Hematopoietic multipotent progenitor cell treated with erythropoietin and hydrocortisone succinate and interleukin-3 and kit ligand, for 15 days (in vitro differentiated cells): ENCODE measurements at regions not wholly inside any gene's neighbourhood (a gene's known extent, or its start where the extent isn't known, plus 50 kb on each side); places are given as distances from the start of the nearest gene placed in this dataset.
"Not testable (repeated sequence)": the region's sequence is repeated elsewhere in the genome, so short reads cannot be mapped to it uniquely, and the experiment has no call there.

Experiments used
- DNase-seq: peaks from one replicate; pipeline ENCODE4 v3.0.0-alpha.2; 2015; ENCODE audit warnings: low spot score

- not testable (repeated sequence) for DNase-seq
These were observed 125.3 kb downstream of the GOLGA6L4 start for GRCh38 chr15:84360902-84361301.

- not testable (repeated sequence) for DNase-seq
These were observed 148.8 kb downstream of the GOLGA6L4 start for GRCh38 chr15:84384421-84384820.

GRCh38 chr15:84387086-84387485 lies 151.5 kb downstream of the GOLGA6L4 start:
- DNase-seq, result no peak

GRCh38 chr15:84388201-84388600 lies 152.6 kb downstream of the GOLGA6L4 start:
- DNase-seq, result not testable (repeated sequence)

GRCh38 chr15:84388638-84389037 lies 153.1 kb downstream of the GOLGA6L4 start:
- DNase-seq, result not testable (repeated sequence)

GRCh38 chr15:84390324-84390723 lies 154.8 kb downstream of the GOLGA6L4 start:
- DNase-seq, result not testable (repeated sequence)

GRCh38 chr15:84391191-84391590 lies 155.6 kb downstream of the GOLGA6L4 start:
- DNase-seq, result no peak

GRCh38 chr15:84392020-84392419 lies 156.4 kb downstream of the GOLGA6L4 start:
- not testable (repeated sequence) for DNase-seq

GRCh38 chr15:84393386-84393936 lies 157.9 kb downstream of the GOLGA6L4 start:
- DNase-seq, result not testable (repeated sequence)

- DNase-seq, result not testable (repeated sequence)
These were observed 158.4 kb downstream of the GOLGA6L4 start for GRCh38 chr15:84393966-84394365.

GRCh38 chr15:84395384-84395783 lies 159.8 kb downstream of the GOLGA6L4 start:
- DNase-seq, result not testable (repeated sequence)

GRCh38 chr15:84395881-84396280 lies 160.3 kb downstream of the GOLGA6L4 start:
- not testable (repeated sequence) for DNase-seq

GRCh38 chr15:84397066-84397465 lies 161.5 kb downstream of the GOLGA6L4 start:
- DNase-seq, result not testable (repeated sequence)

GRCh38 chr15:84398087-84398486 lies 162.5 kb downstream of the GOLGA6L4 start:
- not testable (repeated sequence) for DNase-seq

GRCh38 chr15:84398763-84399701 lies 163.5 kb downstream of the GOLGA6L4 start:
- DNase-seq, result no peak

- no peak for DNase-seq
These were observed 164.6 kb downstream of the GOLGA6L4 start for GRCh38 chr15:84400017-84400740.

- no peak for DNase-seq
These were observed 165.2 kb downstream of the GOLGA6L4 start for GRCh38 chr15:84400820-84401219.

- not testable (repeated sequence) for DNase-seq
These were observed 165.9 kb downstream of the GOLGA6L4 start for GRCh38 chr15:84401461-84401860.

GRCh38 chr15:84401891-84402840 lies 166.6 kb downstream of the GOLGA6L4 start:
- not testable (repeated sequence) for DNase-seq

GRCh38 chr15:84402856-84403608 lies 167.5 kb downstream of the GOLGA6L4 start:
- no peak for DNase-seq

- not testable (repeated sequence) for DNase-seq
These were observed 173.8 kb downstream of the GOLGA6L4 start for GRCh38 chr15:84409357-84409756.
